Uterus (tissue), 3 donors: ENCODE measurements at regions not wholly inside any gene's neighbourhood (a gene's known extent, or its start where the extent isn't known, plus 50 kb on each side); places are given as distances from the start of the nearest gene placed in this dataset.

Source experiments
- DNase-seq, 2 donors: peaks; one replicate each; pipeline ENCODE4 v3.0.0-alpha.2; 2019 to 2020
- H3K27ac ChIP-seq, 2 donors: fragments of 200-600 bp; sonication (generic); 1 replicate in 1 of 2; 2 replicates in 1 of 2; pipeline ENCODE4 v1.5.1; 2016 to 2018
- H3K27me3 ChIP-seq, 2 donors: fragments of 200-600 bp; sonication (generic); one replicate each; pipeline ENCODE4 v1.5.1; 2018 to 2019; ENCODE audit warnings: control low read depth in 1 of 2
- H3K36me3 ChIP-seq, 2 donors: fragments of 200-600 bp; sonication (generic); one replicate each; pipeline ENCODE4 v1.5.1; 2019; ENCODE audit warnings: control low read depth in 1 of 2
- H3K4me1 ChIP-seq, 2 donors: fragments of 200-600 bp; sonication (generic); one replicate each; pipeline ENCODE4 v1.5.1; 2018 to 2019; ENCODE audit warnings: control low read depth in 1 of 2
- H3K4me3 ChIP-seq, 2 donors: fragments of 200-600 bp; sonication (generic); 1 replicate in 1 of 2; 2 replicates in 1 of 2; pipeline ENCODE4 v1.5.1; 2018 to 2019; ENCODE audit warnings: mild to moderate bottlenecking in 1 of 2
- H3K9me3 ChIP-seq, 2 donors: fragments of 200-600 bp; sonication (generic); one replicate each; pipeline ENCODE4 v1.5.1; 2019; ENCODE audit warnings: control low read depth in 1 of 2
- POLR2A ChIP-seq, 2 donors: fragments of 450-650 bp; IDR thresholded peaks; one replicate each; pipeline ENCODE4 v1.6.1; 2016; ENCODE audit warnings: antibody characterized with exemption in 2 of 2, mild to moderate bottlenecking in 1 of 2, moderate library complexity in 1 of 2
- intact Hi-C: fragments of 100-400 bp; cut with DNase I; formaldehyde crosslinking; loops from one replicate; pipeline ENCODE4 v1.15.1; 2023; ENCODE audit warnings: low total_unique reads
- TF ChIP-seq, protein P1 (sequence below), 4 experiments: fragments of 200-600 bp in 2 of 4; fragments of 450-650 bp in 2 of 4; sonication (generic) in 2 of 4; IDR thresholded peaks; one replicate each; pipeline ENCODE4 v1.5.1; 2016 to 2019; ENCODE audit warnings: antibody characterized with exemption in 4 of 4, mild to moderate bottlenecking in 2 of 4, moderate library complexity in 1 of 4
- donor health status: DM: yes; HTN: yes; CAD: no.

DNA sequence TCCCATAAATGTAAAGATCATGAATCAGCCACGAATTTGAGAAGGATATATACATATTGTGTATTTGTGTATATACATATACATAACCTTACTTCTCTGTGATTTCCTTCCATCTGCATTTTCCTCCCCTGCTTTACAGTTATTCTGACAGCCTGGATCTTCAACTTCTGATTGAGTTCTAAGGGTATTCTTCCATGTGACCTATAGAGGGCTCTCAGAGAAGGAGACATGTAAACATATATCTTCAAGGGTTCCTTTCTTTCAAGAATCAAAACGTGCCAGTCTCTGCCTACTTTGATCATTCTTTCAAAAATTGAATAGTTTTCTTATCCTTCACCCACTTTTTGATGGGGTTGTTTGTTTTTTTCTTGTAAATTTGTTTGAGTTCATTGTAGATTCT, 453.7 kb upstream of the POT1 start:
- no peak for DNase-seq
- intact Hi-C loops: no loop called here

GRCh38 chr7:125382401-125382800, 452.8 kb upstream of the POT1 start:
- Histone ChIP-seq H3K4me3 (no peak overlapping the region), H3K36me3 (no peaks in the 10 kb centered on the region), H3K9me3 (no peaks in the 10 kb centered on the region), H3K27me3 (no peaks in the 10 kb centered on the region), H3K4me1 (no peaks in the 10 kb centered on the region), H3K27ac (no peak overlapping the region)
- no peak for DNase-seq
- TF ChIP-seq, protein P1, sequence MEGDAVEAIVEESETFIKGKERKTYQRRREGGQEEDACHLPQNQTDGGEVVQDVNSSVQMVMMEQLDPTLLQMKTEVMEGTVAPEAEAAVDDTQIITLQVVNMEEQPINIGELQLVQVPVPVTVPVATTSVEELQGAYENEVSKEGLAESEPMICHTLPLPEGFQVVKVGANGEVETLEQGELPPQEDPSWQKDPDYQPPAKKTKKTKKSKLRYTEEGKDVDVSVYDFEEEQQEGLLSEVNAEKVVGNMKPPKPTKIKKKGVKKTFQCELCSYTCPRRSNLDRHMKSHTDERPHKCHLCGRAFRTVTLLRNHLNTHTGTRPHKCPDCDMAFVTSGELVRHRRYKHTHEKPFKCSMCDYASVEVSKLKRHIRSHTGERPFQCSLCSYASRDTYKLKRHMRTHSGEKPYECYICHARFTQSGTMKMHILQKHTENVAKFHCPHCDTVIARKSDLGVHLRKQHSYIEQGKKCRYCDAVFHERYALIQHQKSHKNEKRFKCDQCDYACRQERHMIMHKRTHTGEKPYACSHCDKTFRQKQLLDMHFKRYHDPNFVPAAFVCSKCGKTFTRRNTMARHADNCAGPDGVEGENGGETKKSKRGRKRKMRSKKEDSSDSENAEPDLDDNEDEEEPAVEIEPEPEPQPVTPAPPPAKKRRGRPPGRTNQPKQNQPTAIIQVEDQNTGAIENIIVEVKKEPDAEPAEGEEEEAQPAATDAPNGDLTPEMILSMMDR (IDR thresholded peaks at IDR 0.05): no peak
- no peak for TF ChIP-seq POLR2A (IDR thresholded peaks at IDR 0.05)
- intact Hi-C loops: no loop called here

More for the DNA sequence above, 453.7 kb upstream of the POT1 start:
- no peak overlapping the region for H3K4me3 ChIP-seq
- no peaks in the 10 kb centered on the region for H3K27me3 ChIP-seq
- H3K27ac ChIP-seq: no peak overlapping the region
- H3K36me3 ChIP-seq: no peaks in the 10 kb centered on the region
- H3K4me1 ChIP-seq: no peaks in the 10 kb centered on the region
- TF ChIP-seq POLR2A (IDR thresholded peaks at IDR 0.05): no peak
- TF ChIP-seq, protein P1 (IDR thresholded peaks at IDR 0.05): no peak
- no peaks in the 10 kb centered on the region for H3K9me3 ChIP-seq

GRCh38 chr7:125375942-125376341, 446.3 kb upstream of the POT1 start:
- Histone ChIP-seq H3K9me3 (no peaks in the 10 kb centered on the region), H3K4me1 (no peaks in the 10 kb centered on the region), H3K27me3 (no peaks in the 10 kb centered on the region), H3K27ac (no peak overlapping the region), H3K4me3 (no peak overlapping the region), H3K36me3 (no peaks in the 10 kb centered on the region)
- no peak for TF ChIP-seq POLR2A (IDR thresholded peaks at IDR 0.05)
- TF ChIP-seq, protein P1 (IDR thresholded peaks at IDR 0.05): no peak
- no peak for DNase-seq
- intact Hi-C loops: no loop called here

- no peak overlapping the region for H3K27ac ChIP-seq
- no peak for DNase-seq
- no peak overlapping the region for H3K4me3 ChIP-seq
- TF ChIP-seq POLR2A (IDR thresholded peaks at IDR 0.05): no peak
- TF ChIP-seq, protein P1 (IDR thresholded peaks at IDR 0.05): no peak
- intact Hi-C loops: no loop called here
- H3K4me1 ChIP-seq: no peaks in the 10 kb centered on the region
- H3K9me3 ChIP-seq: no peaks in the 10 kb centered on the region
- H3K36me3 ChIP-seq: no peaks in the 10 kb centered on the region
- no peaks in the 10 kb centered on the region for H3K27me3 ChIP-seq
Observed at GRCh38 chr7:125370502-125370901, 440.9 kb upstream of the POT1 start.

- TF ChIP-seq POLR2A (IDR thresholded peaks at IDR 0.05): no peak
- TF ChIP-seq, protein P1 (IDR thresholded peaks at IDR 0.05): no peak
- no peak for DNase-seq
- Histone ChIP-seq H3K4me3 (no peak overlapping the region), H3K27me3 (no peaks in the 10 kb centered on the region), H3K4me1 (no peaks in the 10 kb centered on the region), H3K9me3 (no peaks in the 10 kb centered on the region), H3K27ac (no peak overlapping the region), H3K36me3 (no peaks in the 10 kb centered on the region)
- intact Hi-C loops: no loop called here
Observed at GRCh38 chr7:125363873-125364272, 434.2 kb upstream of the POT1 start.
